HepG2 (cell line): ENCODE measurements at regions not wholly inside any gene's neighbourhood (a gene's known extent, or its start where the extent isn't known, plus 50 kb on each side); places are given as distances from the start of the nearest gene placed in this dataset.

Experiments used
- GABPB1 ChIP-seq: IDR thresholded peaks from 2 replicates; pipeline ENCODE4 v1.6.1; 2016; ENCODE audit warnings: mild to moderate bottlenecking, missing genetic modification reagents, moderate library complexity, missing compliant biosample characterization
- ZNF431 ChIP-seq: sonication (generic); formaldehyde crosslinking; IDR thresholded peaks from 2 replicates; pipeline ENCODE4 v1.9.0; 2022; ENCODE audit warnings: missing genetic modification reagents, low read depth, mild to moderate bottlenecking, borderline replicate concordance
- ZNF468 ChIP-seq: sonication (generic); formaldehyde crosslinking; IDR thresholded peaks from 2 replicates; pipeline ENCODE4 v1.8.0; 2022; ENCODE audit warnings: mild to moderate bottlenecking, moderate library complexity, missing genetic modification reagents

DNA sequence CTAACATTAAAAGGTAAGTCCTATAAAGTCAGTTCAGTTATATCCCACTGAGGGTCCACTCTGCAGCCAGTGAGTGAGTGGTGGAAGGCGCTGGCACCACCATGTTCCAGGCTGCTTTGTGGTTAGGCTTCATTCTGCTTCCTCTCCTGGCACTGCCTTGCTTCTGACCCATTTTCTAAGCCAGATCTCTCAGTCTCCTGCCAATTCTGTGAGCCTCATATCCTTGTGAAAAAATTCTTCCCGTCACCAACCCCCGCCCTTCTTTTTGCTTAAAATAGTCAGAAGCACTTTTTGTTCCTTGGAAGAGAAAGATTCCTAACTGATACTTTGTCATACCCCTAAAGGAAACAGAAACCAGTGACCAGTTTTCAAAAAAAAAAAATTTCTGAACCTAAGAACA, 139.8 kb upstream of the NCK2 start:
- no peak for TF ChIP-seq GABPB1 (CRISPR knock-in tag)
- no peak for TF ChIP-seq ZNF468 (CRISPR knock-in tag)
- TF ChIP-seq ZNF431: no peak
